GM18526 (cell line): ENCODE measurements at regions not wholly inside any gene's neighbourhood (a gene's known extent, or its start where the extent isn't known, plus 50 kb on each side); places are given as distances from the start of the nearest gene placed in this dataset.

Source experiments
- POLR2A ChIP-seq: IDR thresholded peaks from 3 replicates; pipeline ENCODE4 v1.6.1; 2011; ENCODE audit not compliant: insufficient read length; ENCODE audit errors: extremely low read depth

GRCh38 chr14:61847861-61848260 is 85.6 kb downstream of the SNAPC1 start:
- TF ChIP-seq POLR2A: no peak

- TF ChIP-seq POLR2A: no peak
Observed at GRCh38 chr14:61854898-61855297, 92.7 kb downstream of the SNAPC1 start.

- TF ChIP-seq POLR2A: no peak
Observed at GRCh38 chr14:61860294-61860918, 98.2 kb downstream of the SNAPC1 start.

- TF ChIP-seq POLR2A: no peak
Observed at GRCh38 chr14:61861320-61861865, 99.2 kb downstream of the SNAPC1 start.

GRCh38 chr14:61864329-61864898 is 102.2 kb downstream of the SNAPC1 start:
- TF ChIP-seq POLR2A: no peak

- TF ChIP-seq POLR2A: no peak
Observed at GRCh38 chr14:61866932-61867920, 105.0 kb downstream of the SNAPC1 start.

GRCh38 chr14:61868846-61869245 is 106.6 kb downstream of the SNAPC1 start:
- no peak for TF ChIP-seq POLR2A

GRCh38 chr14:61870163-61870562 is 107.9 kb downstream of the SNAPC1 start:
- no peak for TF ChIP-seq POLR2A

GRCh38 chr14:61872452-61872851 is 110.2 kb downstream of the SNAPC1 start:
- no peak for TF ChIP-seq POLR2A

GRCh38 chr14:61875483-61875882 is 113.3 kb downstream of the SNAPC1 start:
- TF ChIP-seq POLR2A: no peak

- no peak for TF ChIP-seq POLR2A
Observed at GRCh38 chr14:61876362-61877034, 114.3 kb downstream of the SNAPC1 start.

- no peak for TF ChIP-seq POLR2A
Observed at GRCh38 chr14:61877035-61877390, 114.8 kb downstream of the SNAPC1 start.

- no peak for TF ChIP-seq POLR2A
Observed at GRCh38 chr14:61877768-61878167, 115.5 kb downstream of the SNAPC1 start.

- no peak for TF ChIP-seq POLR2A
Observed at GRCh38 chr14:61878931-61879330, 116.7 kb downstream of the SNAPC1 start.

GRCh38 chr14:61881046-61881445 is 118.8 kb downstream of the SNAPC1 start:
- no peak for TF ChIP-seq POLR2A
